GM23338 (cell line): ENCODE measurements at regions not wholly inside any gene's neighbourhood (a gene's known extent, or its start where the extent isn't known, plus 50 kb on each side); places are given as distances from the start of the nearest gene placed in this dataset.

Source experiments
- ATAC-seq: fragments of 200-7000 bp; cut with Tn5 transposase; 3 replicates; pipeline ENCODE4 v1.9.1; 2020
- DNase-seq: peaks from one replicate; pipeline ENCODE4 v3.0.0-alpha.2; 2015; ENCODE audit warnings: low spot score
- H2AFZ ChIP-seq: fragments of 200-600 bp; sonication (generic); 2 replicates; pipeline ENCODE4 v1.8.0; 2016; ENCODE audit warnings: antibody characterized with exemption, mild to moderate bottlenecking, moderate library complexity
- H3F3A ChIP-seq: fragments of 200-600 bp; sonication (generic); replicated peaks from 2 replicates; pipeline ENCODE4 v1.8.0; 2017; ENCODE audit warnings: antibody characterized with exemption, mixed run types, low read depth
- H3K27ac ChIP-seq: fragments of 200-600 bp; sonication (generic); 2 replicates; pipeline ENCODE4 v1.6.1; 2016; ENCODE audit warnings: low read depth
- H3K27me3 ChIP-seq: fragments of 200-600 bp; sonication (generic); 2 replicates; pipeline ENCODE4 v1.8.0; 2016; ENCODE audit warnings: mild to moderate bottlenecking, mixed run types, moderate library complexity; ENCODE audit not compliant: insufficient read depth
- H3K36me3 ChIP-seq: fragments of 200-600 bp; sonication (generic); 2 replicates; pipeline ENCODE4 v1.8.0; 2016; ENCODE audit warnings: mild to moderate bottlenecking; ENCODE audit not compliant: insufficient read depth
- H3K4me1 ChIP-seq: fragments of 200-600 bp; sonication (generic); 2 replicates; pipeline ENCODE4 v1.8.0; 2016; ENCODE audit warnings: mild to moderate bottlenecking, moderate library complexity; ENCODE audit not compliant: insufficient read depth
- H3K4me2 ChIP-seq: fragments of 200-600 bp; sonication (generic); 2 replicates; pipeline ENCODE4 v1.7.1; 2017; ENCODE audit warnings: mixed run types
- H3K4me3 ChIP-seq: fragments of 200-600 bp; sonication (generic); 2 replicates; pipeline ENCODE4 v1.6.1; 2016; ENCODE audit warnings: mixed run types
- H3K79me2 ChIP-seq: fragments of 200-600 bp; sonication (generic); replicated peaks from 2 replicates; pipeline ENCODE4 v1.8.0; 2017; ENCODE audit warnings: mild to moderate bottlenecking; ENCODE audit not compliant: insufficient read depth
- H3K9me2 ChIP-seq: fragments of 200-600 bp; sonication (generic); 2 replicates; pipeline ENCODE4 v1.8.0; 2017; ENCODE audit not compliant: insufficient read depth
- H4K20me1 ChIP-seq: fragments of 200-600 bp; sonication (generic); replicated peaks from 2 replicates; pipeline ENCODE4 v1.8.0; 2017; ENCODE audit warnings: mild to moderate bottlenecking; ENCODE audit not compliant: insufficient read depth
- H3K27ac Mint-ChIP-seq: 2 replicates; pipeline ENCODE4 v1.8.0; 2020; ENCODE audit warnings: inconsistent platforms, mild to moderate bottlenecking, moderate library complexity, mixed read lengths
- H3K27me3 Mint-ChIP-seq: 3 replicates; pipeline ENCODE4 v1.8.0; 2022; ENCODE audit warnings: low read depth, mild to moderate bottlenecking, moderate library complexity, mixed read lengths, inconsistent platforms; ENCODE audit not compliant: insufficient read depth, poor library complexity
- H3K36me3 Mint-ChIP-seq: 3 replicates; pipeline ENCODE4 v1.8.0; 2021; ENCODE audit warnings: low read depth, mild to moderate bottlenecking, inconsistent platforms, moderate library complexity, mixed read lengths
- H3K4me1 Mint-ChIP-seq: 3 replicates; pipeline ENCODE4 v1.8.0; 2020; ENCODE audit warnings: mild to moderate bottlenecking, inconsistent platforms, mixed read lengths
- H3K4me3 Mint-ChIP-seq: 3 replicates; pipeline ENCODE4 v1.8.0; 2021; ENCODE audit warnings: moderate library complexity, mild to moderate bottlenecking, inconsistent platforms, mixed read lengths
- H3K9me3 Mint-ChIP-seq: 3 replicates; pipeline ENCODE4 v1.8.0; 2020; ENCODE audit warnings: moderate library complexity, mild to moderate bottlenecking, inconsistent platforms, mixed read lengths
- CREB1 ChIP-seq: fragments of 250-450 bp; sonication (Bioruptor Pico); IDR thresholded peaks from 2 replicates; pipeline ENCODE4 v1.5.0; 2020; ENCODE audit warnings: low read depth, mild to moderate bottlenecking, moderate library complexity
- CTCF ChIP-seq, 2 experiments: fragments of 200-600 bp in 1 of 2; sonication (generic) in 1 of 2; conservative IDR thresholded peaks; 2 replicates each; pipeline versions ENCODE4 v1.5.1 to v1.6.1; 2016 to 2017; ENCODE audit warnings: antibody characterized with exemption in 2 of 2, low read depth in 2 of 2, mild to moderate bottlenecking in 2 of 2, moderate library complexity in 1 of 2
- ETS1 ChIP-seq: IDR thresholded peaks from 2 replicates; pipeline ENCODE4 v1.6.1; 2016; ENCODE audit warnings: antibody characterized with exemption
- EZH2 ChIP-seq: fragments of 200-600 bp; sonication (generic); IDR thresholded peaks from one replicate; pipeline ENCODE4 v1.8.0; 2017; ENCODE audit warnings: antibody characterized with exemption, mild to moderate bottlenecking, low read depth; ENCODE audit not compliant: unreplicated experiment
- EZH2phosphoT487 ChIP-seq: fragments of 200-600 bp; sonication (generic); IDR thresholded peaks from one replicate; pipeline ENCODE4 v1.8.1; 2018; ENCODE audit warnings: antibody characterized with exemption; ENCODE audit not compliant: unreplicated experiment
- JUNB ChIP-seq: IDR thresholded peaks from one replicate; pipeline ENCODE4 v1.6.1; 2016; ENCODE audit warnings: antibody characterized with exemption; ENCODE audit not compliant: unreplicated experiment
- NANOG ChIP-seq: IDR thresholded peaks from 2 replicates; pipeline ENCODE4 v1.6.1; 2016; ENCODE audit warnings: antibody characterized with exemption, borderline replicate concordance
- POLR2AphosphoS5 ChIP-seq: IDR thresholded peaks from 2 replicates; pipeline ENCODE4 v1.6.1; 2016; ENCODE audit warnings: antibody characterized with exemption, low read depth
- REST ChIP-seq: IDR thresholded peaks from one replicate; pipeline ENCODE4 v1.6.1; 2018; ENCODE audit warnings: antibody characterized with exemption; ENCODE audit not compliant: unreplicated experiment
- STAT1 ChIP-seq: IDR thresholded peaks from one replicate; pipeline ENCODE4 v1.6.1; 2016; ENCODE audit warnings: antibody characterized with exemption; ENCODE audit not compliant: unreplicated experiment
- ZNF114 ChIP-seq: fragments of 250-450 bp; sonication (Bioruptor Pico); IDR thresholded peaks from 2 replicates; pipeline ENCODE4 v1.5.0; 2020; ENCODE audit warnings: mild to moderate bottlenecking, moderate library complexity
- ZNF331 ChIP-seq: fragments of 250-450 bp; sonication (Bioruptor Pico); IDR thresholded peaks from 2 replicates; pipeline ENCODE4 v1.5.0; 2020; ENCODE audit warnings: low read depth, mild to moderate bottlenecking, moderate library complexity
- ZNF462 ChIP-seq: fragments of 250-450 bp; sonication (Bioruptor Pico); IDR thresholded peaks from 2 replicates; pipeline ENCODE4 v1.5.0; 2020; ENCODE audit warnings: mild to moderate bottlenecking, moderate library complexity

GRCh38 chr16:77060614-77061013 lies 130.4 kb upstream of the MON1B start:
- no peak for TF ChIP-seq POLR2AphosphoS5
- no peak for TF ChIP-seq STAT1
- no peak for TF ChIP-seq EZH2
- TF ChIP-seq ZNF331 (CRISPR knock-in tag), result no peak
- TF ChIP-seq NANOG, result no peak
- no peak for TF ChIP-seq ZNF462 (CRISPR knock-in tag)
- no peak for TF ChIP-seq JUNB
- no peak for TF ChIP-seq ZNF114
- TF ChIP-seq REST, result no peak
- no peak for TF ChIP-seq ETS1
- TF ChIP-seq CTCF (conservative IDR thresholded peaks at IDR 0.05; ENCODE audit: low read depth in 2 of 2), result no peak
- no peak for TF ChIP-seq CREB1 (CRISPR knock-in tag)
- TF ChIP-seq EZH2phosphoT487, result no peak
- H4K20me1 ChIP-seq, result no peaks in the 10 kb centered on the region
- no peak overlapping the region; the same call in 1 of the 2 replicates for H2AFZ ChIP-seq
- no peaks in the 10 kb centered on the region for H3K36me3 Mint-ChIP-seq
- no peaks in the 10 kb centered on the region for H3K27me3 ChIP-seq
- H3K27ac Mint-ChIP-seq, result no peak overlapping the region
- no peak overlapping the region for H3K27ac ChIP-seq
- peaks cover 31% of the 10 kb centered on the region for H3K9me3 Mint-ChIP-seq
- H3K27me3 Mint-ChIP-seq, result no peaks in the 10 kb centered on the region
- H3K4me2 ChIP-seq, result no peak overlapping the region
- H3K79me2 ChIP-seq, result no peaks in the 10 kb centered on the region
- peaks cover 13% of the 10 kb centered on the region; the same call in 2 of the 3 replicates for H3K4me1 Mint-ChIP-seq
- DNase-seq, result no peak
- no peak overlapping the region for H3K4me3 Mint-ChIP-seq
- peaks cover 13% of the 10 kb centered on the region for H3K4me1 ChIP-seq
- ATAC-seq, result no peak
- no peaks in the 10 kb centered on the region for H3F3A ChIP-seq
- H3K4me3 ChIP-seq, result no peak overlapping the region
- H3K36me3 ChIP-seq, result no peaks in the 10 kb centered on the region
- H3K9me2 ChIP-seq, result no peaks in the 10 kb centered on the region
